Esophagus muscularis mucosa (tissue), 3 donors: ENCODE measurements at regions not wholly inside any gene's neighbourhood (a gene's known extent, or its start where the extent isn't known, plus 50 kb on each side); places are given as distances from the start of the nearest gene placed in this dataset.

ENCODE experiments used
- CTCF ChIP-seq, 3 experiments: fragments of 200-600 bp in 2 of 3; fragments of 450-650 bp in 1 of 3; sonication (generic) in 2 of 3; IDR thresholded peaks; one replicate each; pipeline ENCODE4 v1.5.1; 2017 to 2019; ENCODE audit warnings: antibody characterized with exemption in 3 of 3, mild to moderate bottlenecking in 2 of 3, moderate library complexity in 1 of 3
- POLR2AphosphoS5 ChIP-seq, 2 donors: sonication (generic); formaldehyde crosslinking; IDR thresholded peaks; one replicate each; pipeline ENCODE4 v1.6.1; 2017; ENCODE audit warnings: antibody characterized with exemption in 2 of 2

- TF ChIP-seq POLR2AphosphoS5 (IDR thresholded peaks at IDR 0.05) (no peak), CTCF (IDR thresholded peaks at IDR 0.05) (no peak)
These were observed 88.9 kb upstream of the LNX1 start for GRCh38 chr4:53680168-53680567.
